ENCODE measurements at regions not wholly inside any gene's neighbourhood (a gene's known extent, or its start where the extent isn't known, plus 50 kb on each side); places are given as distances from the start of the nearest gene placed in this dataset.

DNA sequence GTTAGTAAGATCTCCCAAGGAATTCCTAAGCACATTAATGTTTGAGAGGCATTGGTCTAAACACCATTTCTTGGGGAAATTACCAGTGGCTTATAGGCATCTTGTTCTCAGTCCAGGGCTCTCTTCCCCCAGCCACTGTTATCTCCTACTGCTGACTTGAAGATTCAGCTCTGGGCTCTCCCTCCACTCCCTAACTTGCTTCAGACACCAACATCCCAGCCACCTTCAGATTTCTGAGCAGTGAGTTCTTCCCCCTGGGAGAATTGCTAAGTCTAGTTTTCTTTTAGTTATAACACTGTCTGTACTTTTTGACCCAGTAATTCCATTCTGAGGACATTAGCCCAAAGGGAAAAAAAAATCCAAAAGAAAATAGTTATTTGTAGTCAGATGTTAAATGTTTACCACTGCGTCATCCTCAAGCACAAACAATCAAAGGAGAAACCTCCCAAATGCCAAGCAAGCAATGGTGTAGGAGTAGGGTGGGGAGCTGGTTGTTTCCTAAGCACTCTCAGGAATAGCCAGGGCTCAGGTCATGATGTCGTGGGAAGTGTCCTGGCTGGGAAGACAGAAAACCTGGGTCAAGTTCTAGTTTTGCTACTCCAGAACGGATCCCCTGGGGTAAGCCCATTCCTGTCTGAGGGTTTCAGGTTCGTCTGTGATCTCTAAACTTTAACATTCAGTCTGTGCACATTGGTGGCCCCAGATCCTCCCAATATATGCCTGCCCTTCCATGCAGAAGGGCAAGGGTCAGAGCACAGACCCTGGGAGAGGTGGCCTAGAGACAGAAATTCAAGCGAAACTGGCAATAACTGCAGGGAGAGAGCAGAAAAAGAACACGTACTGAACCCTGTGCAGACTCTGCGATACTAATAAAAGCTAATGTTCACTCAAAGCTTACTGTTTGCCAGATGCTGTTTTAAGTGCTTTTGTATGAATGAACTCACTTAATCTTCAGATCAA lies 191.1 kb upstream of the FGGY start:
- no peak for DNase-seq (ENCODE audit: extremely low read depth, low read depth)

GRCh38 chr1:59107516-59107915 lies 189.4 kb upstream of the FGGY start:
- DNase-seq (ENCODE audit: extremely low read depth, low read depth): no peak

GRCh38 chr1:59107916-59108315 lies 189.0 kb upstream of the FGGY start:
- no peak for DNase-seq (ENCODE audit: extremely low read depth, low read depth)

- no peak for DNase-seq (ENCODE audit: extremely low read depth, low read depth)
Observed at GRCh38 chr1:59108481-59109317, 188.2 kb upstream of the FGGY start.

- DNase-seq (ENCODE audit: extremely low read depth, low read depth): no peak
Observed at GRCh38 chr1:59110271-59110670, 186.6 kb upstream of the FGGY start.

DNA sequence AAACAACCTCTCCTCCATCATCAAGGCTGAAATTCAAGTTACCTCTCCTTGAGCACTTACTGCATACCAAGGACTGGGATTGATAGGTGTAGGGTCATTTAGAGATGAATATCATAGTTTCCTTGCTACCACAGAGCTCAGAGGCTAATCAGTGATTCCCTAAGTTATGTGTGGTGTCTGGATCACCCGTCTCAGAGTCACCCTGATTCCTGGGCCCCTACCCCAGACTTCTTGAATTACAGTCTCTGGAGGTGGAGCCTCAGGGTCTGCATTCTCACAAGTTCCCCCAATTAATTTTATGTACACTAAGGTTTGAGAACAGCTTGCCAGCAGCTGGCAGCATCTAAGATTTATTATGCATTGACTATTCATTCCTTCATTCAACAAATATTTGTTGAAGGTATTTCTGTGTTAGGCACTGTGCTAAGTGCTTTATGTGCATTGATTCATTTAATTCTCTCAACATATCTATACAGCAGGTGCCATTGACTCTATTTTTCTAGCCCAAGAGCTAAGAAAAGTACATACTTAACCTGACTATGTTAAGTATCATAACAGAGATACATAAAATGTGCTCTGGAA lies 182.9 kb upstream of the FGGY start:
- DNase-seq (ENCODE audit: extremely low read depth, low read depth): no peak

- no peak for DNase-seq (ENCODE audit: extremely low read depth, low read depth)
Observed at GRCh38 chr1:59115865-59116264, 181.0 kb upstream of the FGGY start.

DNA sequence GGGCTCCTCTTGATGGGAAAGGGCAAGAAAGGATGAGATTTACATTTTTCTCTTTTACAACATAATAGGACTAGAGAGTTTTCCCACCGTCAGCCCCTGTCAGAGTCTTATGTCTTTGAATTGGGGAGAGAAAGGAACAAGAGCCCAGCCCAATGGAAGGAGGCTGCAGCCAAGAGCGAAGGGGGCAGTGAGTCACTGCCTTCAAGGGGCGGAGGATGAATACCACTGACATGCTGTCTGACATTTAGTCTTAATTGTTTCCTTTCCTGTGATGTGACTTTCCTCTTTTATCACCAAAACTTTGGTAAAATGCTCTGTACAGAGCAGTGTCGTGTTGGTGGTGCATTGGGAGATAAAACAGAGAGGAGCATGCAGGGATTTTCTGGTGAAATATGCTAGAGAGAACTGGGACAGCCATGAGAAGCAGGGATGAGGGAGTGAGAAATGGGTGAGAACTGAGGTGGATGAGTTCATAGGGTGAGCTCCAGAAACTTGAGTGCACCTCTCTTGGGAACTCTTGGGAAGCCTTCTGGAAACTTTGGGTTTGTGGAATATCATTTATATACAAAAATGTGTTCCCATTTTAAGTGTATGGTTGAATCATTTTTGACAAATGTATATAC lies 179.9 kb upstream of the FGGY start:
- DNase-seq (ENCODE audit: extremely low read depth, low read depth): no peak

DNA sequence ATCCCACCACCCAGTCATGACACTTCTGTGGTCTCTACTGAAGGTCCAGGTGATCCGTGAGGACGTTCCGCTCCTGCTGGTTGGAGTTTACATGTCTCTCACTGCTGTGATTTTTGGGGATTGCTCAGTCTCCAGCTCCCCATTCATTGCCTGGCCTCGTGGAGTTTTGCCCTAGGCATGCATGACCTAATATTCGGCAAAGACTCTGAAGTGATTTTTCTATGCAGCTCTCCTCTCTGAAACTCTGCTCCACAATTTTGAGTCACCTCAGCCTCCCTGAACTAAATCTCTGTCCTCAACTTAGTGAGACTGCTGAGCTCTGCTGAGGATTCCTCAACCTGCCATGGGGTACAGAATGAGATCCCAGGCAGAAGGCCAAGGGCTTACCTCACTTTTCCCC lies 174.4 kb upstream of the FGGY start:
- DNase-seq (ENCODE audit: extremely low read depth, low read depth): no peak

DNA sequence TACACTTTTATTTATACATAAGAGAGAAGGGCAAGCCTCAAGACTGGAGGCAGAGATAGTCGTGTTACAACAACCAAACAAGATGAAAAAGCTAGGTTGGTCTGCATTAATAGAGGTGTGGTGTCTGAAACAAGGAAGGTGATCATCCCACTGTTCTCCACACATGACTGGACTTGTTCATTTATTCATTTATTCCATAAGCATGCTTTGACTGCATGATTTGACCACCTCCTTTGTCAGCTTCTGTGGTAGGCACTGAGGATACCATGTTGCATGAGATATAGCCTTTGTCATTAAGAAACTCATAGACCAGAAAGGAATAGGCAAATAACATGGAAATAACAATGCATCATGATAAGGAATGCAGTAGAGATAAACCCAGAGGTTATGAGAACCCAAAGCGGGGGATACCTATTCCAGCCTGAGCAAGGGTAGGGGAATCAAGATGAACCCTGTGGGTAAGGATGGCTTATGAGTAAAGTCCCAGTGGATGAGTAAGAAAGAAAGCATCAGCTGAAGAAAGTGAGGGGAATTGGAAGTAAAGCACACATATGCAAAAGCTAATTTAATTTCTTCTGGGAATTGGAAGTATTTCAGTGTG lies 173.7 kb upstream of the FGGY start:
- DNase-seq (ENCODE audit: extremely low read depth, low read depth): no peak

- DNase-seq (ENCODE audit: extremely low read depth, low read depth): no peak
Observed at GRCh38 chr1:59124166-59124565, 172.7 kb upstream of the FGGY start.

- DNase-seq (ENCODE audit: extremely low read depth, low read depth): no peak
Observed at GRCh38 chr1:59125154-59125553, 171.7 kb upstream of the FGGY start.

- DNase-seq (ENCODE audit: extremely low read depth, low read depth): no peak
Observed at GRCh38 chr1:59125676-59126320, 171.1 kb upstream of the FGGY start.

- no peak for DNase-seq (ENCODE audit: extremely low read depth, low read depth)
Observed at GRCh38 chr1:59126366-59126765, 170.5 kb upstream of the FGGY start.

GRCh38 chr1:59128239-59128736 lies 168.6 kb upstream of the FGGY start:
- no peak for DNase-seq (ENCODE audit: extremely low read depth, low read depth)

GRCh38 chr1:59128784-59129227 lies 168.1 kb upstream of the FGGY start:
- DNase-seq (ENCODE audit: extremely low read depth, low read depth): no peak

GRCh38 chr1:59132295-59132694 lies 164.6 kb upstream of the FGGY start:
- no peak for DNase-seq (ENCODE audit: extremely low read depth, low read depth)

DNA sequence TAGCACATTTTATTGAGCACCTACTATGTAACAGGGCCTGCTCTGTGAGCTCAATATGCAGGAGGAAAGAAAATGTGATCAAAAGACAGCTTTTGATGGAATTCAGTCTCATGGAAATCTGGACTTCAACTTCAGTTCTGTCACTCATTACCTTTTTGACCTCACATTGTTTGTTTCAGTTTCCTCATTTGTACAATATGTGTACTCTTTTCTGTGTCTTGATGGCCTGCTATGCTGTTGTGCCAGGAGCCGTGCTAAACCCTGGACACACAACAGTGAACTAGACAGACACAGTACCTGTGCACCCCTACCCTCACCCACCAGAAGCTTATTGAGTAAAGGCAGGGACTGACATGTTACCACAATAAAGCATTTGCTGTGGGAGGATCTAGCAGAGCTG lies 162.9 kb upstream of the FGGY start:
- DNase-seq (ENCODE audit: extremely low read depth, low read depth): no peak

- no peak for DNase-seq (ENCODE audit: extremely low read depth, low read depth)
Observed at GRCh38 chr1:59135761-59136255, 161.1 kb upstream of the FGGY start.

Measured in NCI-H460 (cell line).